ENCODE measurements at regions not wholly inside any gene's neighbourhood (a gene's known extent, or its start where the extent isn't known, plus 50 kb on each side); places are given as distances from the start of the nearest gene placed in this dataset.

GRCh38 chr9:91055845-91056244, 254.2 kb downstream of the SYK start:
- TF ChIP-seq POLR2A (IDR thresholded peaks at IDR 0.05) (no peak), CTCF (IDR thresholded peaks at IDR 0.05) (no peak)
